ENCODE measurements at regions not wholly inside any gene's neighbourhood (a gene's known extent, or its start where the extent isn't known, plus 50 kb on each side); places are given as distances from the start of the nearest gene placed in this dataset.

DNA sequence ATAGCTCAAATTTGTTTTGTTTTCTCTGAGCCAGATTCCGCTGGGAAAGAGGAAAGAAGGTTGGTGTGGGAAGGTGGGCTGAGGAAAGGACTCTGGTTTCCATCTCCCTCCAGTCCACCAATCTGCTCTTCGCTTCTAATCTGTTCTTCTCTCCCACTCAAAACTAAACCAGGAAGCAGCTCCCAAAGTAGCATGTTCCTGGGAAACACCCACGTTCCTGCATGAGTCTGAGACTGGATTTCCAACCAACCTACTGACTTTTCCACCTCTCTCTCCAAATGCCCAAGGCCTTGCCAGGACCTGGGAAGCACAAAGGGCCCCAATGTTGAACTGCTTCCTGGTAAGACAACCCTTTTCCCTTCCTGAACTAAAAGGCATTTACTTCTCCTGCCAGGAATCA lies 110.2 kb downstream of the WT1 start:
- no peak for DNase-seq

DNA sequence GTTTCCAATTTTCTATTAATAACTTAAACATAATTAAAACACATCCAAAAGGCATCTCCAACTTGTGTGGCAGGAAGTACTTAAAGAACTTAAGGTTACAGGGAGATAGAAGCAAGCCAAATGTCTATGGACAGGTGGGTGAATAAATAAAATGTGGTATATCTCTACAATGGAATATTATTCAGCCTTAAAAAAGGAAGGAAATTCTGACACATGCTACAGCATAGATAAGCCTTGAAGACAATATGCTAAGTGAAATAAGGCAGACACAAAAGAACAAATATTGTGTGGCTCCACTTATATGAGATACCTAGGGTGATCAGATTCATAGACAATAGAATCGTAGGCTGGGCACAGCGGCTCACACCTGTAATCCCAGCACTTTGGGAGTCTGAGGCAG lies 109.6 kb downstream of the WT1 start:
- no peak for DNase-seq

DNA sequence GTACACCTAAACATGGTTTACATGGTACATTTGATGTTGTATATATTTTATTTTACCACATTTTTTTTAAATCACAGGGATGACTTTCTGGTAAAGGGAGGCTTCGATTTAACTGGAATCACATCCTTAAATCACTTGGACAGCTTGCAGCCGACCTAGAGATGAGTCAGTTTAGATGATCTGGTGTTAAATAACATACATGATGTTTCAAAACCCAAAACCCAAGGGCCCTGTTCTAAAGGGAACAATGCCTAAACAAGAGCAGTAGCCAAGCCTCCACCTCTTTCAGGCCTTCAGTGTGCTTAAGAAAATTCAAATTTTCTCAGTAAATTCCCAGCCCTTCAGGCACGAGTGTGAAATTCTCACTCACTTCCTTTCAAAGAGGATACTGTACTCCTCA lies 108.8 kb downstream of the WT1 start:
- DNase-seq, result no peak

DNA sequence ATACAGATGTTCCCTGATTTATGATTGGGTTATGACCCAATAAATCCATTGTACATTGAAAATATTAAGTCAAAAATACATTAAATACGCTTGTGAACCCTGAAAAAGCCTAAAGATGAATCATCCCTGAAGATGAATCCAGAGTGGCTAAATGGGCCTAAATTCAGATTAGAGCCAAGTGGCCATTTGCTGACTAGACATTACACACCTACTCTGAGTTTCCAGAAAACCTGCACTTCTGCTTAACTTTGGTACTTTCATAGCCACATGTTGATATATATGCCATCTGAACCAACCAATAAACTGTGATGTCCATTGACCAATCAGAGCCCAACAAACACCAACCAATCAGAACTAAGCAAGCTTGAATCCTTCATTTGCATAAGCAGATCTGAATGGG lies 106.9 kb downstream of the WT1 start:
- DNase-seq, result no peak

DNA sequence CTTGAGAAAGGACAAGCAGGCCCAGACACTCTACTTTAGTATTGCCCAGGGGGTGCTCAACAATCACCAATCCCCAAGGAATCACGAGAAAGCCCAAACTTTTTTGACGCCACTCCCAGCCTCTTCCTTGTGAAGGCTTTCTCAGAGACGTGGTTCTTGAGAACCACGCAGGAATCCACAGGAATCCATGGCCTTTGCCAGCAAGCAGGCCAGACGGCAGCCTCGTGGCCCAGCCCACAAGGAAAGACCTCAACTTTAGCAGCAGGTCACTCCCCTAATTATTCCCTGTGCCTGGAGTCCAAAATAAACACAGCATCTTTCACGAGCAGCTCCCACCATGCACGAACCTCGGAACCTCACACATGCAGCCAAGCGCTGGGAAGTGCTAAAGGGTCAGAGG lies 104.2 kb downstream of the WT1 start:
- DNase-seq, result no peak

DNA sequence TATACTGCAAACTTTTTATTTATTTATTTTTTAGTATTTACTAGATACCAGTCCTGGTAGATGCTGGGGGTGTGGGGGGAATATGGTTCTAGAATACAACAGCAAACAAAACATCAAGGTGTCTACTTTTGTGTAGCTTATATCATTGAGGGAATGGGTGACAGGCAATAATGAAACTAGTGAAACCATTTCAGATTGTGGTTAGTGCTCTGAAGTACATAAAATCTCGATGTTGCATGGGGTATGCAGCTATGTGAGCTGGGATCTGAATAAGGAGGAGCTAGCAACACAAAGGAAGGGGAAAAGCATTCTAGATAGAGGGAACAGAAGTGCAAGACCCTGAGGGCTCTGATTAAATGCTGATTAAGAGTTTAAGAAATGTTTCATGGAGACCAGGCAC lies 103.5 kb downstream of the WT1 start:
- no peak for DNase-seq

DNA sequence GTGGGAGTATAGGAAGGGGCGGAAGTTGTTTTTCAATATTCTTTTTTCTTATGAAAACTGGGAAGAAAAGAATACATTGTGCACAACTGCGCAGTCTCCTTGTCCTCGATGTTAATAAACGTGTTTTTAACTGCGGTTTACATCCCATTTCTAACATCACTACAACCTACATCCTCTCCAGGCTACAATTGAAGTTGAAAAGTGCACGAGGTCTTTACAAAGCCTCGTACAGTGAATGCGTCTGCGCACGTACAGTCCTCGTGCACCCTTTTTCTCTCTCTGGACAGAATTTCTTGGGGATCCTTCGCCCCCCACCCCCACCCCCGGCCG lies 102.4 kb downstream of the WT1 start:
- no peak for DNase-seq

DNA sequence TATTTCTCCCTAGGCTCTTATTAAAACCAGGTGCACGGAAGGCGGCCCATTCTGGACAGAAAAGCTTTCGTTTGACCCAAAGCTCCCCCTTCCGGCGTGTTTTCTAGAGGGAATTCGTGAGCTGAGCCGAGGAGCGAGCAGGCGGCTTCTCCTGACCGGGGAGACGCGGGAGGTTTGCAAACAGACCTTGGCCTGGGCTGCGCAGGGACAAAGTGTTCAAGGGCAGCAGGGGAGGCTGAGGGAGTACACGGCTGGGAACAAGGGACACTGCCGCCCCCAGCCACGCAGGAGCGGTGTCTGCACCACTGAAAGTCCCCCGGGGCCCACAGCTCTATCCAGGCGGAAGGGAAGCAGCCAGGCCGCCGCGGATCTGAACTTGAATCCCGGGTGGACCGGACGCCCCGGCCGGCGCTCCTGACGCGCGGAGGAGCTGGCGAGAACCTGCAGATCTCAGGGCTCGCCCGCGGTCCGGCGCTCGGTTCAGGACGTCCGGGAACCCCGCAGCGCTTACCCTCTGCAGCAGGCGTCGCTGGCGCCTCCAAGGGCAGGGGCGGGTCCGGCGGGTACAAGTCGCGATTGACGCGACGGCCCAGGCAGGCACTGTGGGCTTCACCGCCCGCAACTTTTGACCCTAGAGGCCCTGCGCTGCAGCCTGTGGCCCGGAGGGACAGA lies 101.9 kb downstream of the WT1 start:
- no peak for DNase-seq

DNA sequence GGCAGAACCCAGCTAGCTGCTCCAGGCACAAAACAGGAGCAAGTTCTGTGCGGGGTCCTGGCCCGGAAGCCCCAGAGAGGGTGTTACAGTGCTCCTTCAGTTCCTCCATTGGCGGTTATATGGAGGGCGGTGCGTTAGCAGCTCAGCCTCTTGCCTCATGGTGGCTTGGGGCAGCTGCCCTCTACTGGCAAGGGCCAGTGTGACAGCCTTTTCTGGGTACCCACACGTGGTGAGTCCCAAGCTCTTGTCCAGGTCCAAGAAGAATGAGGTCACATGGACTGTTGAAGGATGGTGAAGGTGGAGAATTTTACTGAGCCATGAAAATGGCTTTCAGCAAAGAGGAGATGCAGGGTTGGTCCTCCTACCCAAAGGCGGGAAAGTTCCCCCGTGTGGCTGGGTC lies 100.5 kb downstream of the WT1 start:
- no peak for DNase-seq
